HG03095 (cell line): ENCODE measurements at regions not wholly inside any gene's neighbourhood (a gene's known extent, or its start where the extent isn't known, plus 50 kb on each side); places are given as distances from the start of the nearest gene placed in this dataset.
A peak's percentile ranks its signal among the peaks of the same experiment; 100 is the strongest.
"Not testable (repeated sequence)": the region's sequence is repeated elsewhere in the genome, so short reads cannot be mapped to it uniquely, and the experiment has no call there.

ENCODE experiments used
- ATAC-seq: cut with Tn5 transposase; IDR thresholded peaks from one replicate; pipeline ENCODE4 v1.9.1; 2021; ENCODE audit warnings: moderate library complexity; ENCODE audit not compliant: unreplicated experiment

- ATAC-seq = no peak
Observed at GRCh38 chrX:34406580-34406979, 250.5 kb downstream of the TMEM47 start.

GRCh38 chrX:34404386-34405070 lies 252.6 kb downstream of the TMEM47 start:
- ATAC-seq = no peak

DNA sequence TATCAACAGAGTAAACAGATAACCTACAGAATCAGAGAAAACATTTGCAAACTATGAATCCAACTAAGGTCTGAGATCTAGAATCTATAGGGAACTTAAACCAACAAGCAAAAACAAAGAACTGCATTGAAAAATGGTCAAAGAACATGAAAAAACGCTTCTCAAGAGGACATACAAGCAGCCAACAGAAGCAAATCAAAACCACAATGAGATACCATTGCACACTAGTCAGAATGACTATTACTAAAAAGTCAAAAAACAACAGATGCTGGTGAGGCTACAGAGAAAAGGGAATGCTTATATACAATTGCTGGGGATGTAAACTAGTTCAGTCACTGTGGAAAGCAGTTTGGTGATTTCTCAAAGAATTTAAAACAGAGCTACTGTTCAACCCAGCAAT lies 255.7 kb downstream of the TMEM47 start:
- ATAC-seq = no peak

DNA sequence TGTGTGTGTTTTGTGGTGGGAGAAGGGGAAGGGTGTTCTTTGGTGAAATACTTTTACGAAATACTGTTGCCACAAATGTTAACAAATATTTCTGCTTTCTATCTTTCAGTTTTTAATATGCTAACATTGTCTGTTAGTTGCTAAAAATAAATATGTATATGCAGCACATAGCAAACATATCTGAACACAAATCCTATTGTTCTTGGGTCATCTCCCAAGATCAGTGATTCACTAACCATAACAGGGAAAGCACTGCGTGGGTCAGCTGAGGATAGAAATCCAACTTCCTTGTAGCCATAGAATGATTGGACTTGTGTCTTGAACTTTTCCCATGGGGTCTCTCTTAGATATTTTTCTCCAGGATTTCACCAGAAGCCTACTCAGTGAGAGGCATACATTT lies 250.3 kb upstream of the FAM47A start:
- ATAC-seq = no peak

GRCh38 chrX:34381241-34381640 lies 249.1 kb upstream of the FAM47A start:
- no peak for ATAC-seq

DNA sequence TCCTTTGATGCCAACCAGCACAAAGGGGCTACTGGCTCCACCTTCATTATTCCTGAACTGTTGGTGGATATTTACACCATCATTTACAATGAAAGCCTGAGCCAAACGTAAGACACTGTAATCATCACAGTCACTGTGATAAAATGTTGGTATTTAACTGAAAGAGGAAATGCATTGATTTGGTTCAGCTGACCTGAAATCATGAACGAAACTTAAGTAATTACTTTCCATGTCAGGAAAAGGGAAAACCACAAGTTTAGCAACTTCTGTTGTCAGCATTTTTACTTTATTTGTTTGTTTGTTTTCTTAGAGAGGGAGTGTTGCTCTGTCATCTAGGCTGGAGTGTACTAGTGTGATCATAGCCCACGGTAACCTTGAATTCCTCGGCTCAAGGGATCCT lies 247.8 kb upstream of the FAM47A start:
- ATAC-seq = no peak

DNA sequence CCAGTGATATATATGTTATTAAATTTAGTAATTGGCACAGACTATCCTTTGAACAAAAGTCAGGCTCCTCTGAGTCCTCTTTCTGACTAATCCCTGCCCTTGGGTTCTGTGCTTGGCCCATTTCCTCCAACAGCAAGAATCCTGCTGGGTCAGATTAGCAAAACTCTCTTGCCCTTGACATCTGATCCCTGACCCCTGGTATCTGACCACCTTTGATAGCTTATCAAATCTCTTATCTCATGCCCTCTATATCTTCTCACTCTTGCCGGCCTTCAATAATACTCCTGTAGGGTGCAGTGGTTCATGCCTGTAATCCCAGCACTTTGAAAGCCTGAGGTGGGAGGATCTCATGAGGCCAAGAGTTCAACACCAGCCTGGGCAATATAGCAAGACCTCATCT lies 245.5 kb upstream of the FAM47A start:
- ATAC-seq = no peak

- ATAC-seq = no peak
Observed at GRCh38 chrX:34371754-34372153, 239.6 kb upstream of the FAM47A start.

DNA sequence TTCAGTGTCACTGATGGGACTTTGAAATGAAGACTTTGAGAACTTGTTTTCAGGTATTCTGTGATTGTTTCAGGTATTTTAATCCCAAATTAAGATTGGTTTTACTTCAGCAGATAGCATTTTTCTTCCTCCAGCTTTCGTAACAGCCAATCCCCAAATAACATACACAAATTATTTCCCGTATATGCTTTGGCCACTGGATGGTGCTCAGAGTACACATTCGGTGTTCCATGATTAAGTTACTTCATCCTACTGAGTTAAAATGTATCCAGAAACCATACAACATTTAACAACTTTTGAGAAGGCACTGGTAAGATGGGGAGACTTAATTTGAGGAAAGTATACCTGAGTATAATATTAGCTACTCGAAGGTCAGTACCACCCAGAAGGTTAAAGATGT lies 233.4 kb upstream of the FAM47A start:
- no peak for ATAC-seq

GRCh38 chrX:34350561-34351335 lies 218.6 kb upstream of the FAM47A start:
- ATAC-seq = no peak

- ATAC-seq = no peak
Observed at GRCh38 chrX:34343001-34343400, 210.9 kb upstream of the FAM47A start.

GRCh38 chrX:34341814-34342213 lies 209.7 kb upstream of the FAM47A start:
- ATAC-seq = no peak

DNA sequence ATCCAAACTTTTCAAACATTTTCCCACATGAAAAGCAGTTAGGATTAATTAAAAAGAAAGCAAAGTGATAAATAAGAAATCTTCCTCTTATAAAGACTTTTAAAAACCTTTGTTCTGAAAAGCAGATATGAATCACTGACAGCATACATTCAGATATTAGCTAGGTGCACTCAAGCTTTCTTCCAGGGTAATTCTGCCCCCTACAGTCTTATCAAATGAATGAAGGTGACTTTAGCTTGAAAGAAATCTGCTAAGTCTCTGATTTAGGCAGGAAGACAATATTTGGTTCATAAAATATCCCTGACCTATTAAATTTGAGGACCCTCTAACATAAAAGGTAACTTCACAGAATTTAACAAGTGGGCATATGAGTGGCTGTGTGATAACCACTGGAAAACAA lies 209.1 kb upstream of the FAM47A start:
- no peak for ATAC-seq

DNA sequence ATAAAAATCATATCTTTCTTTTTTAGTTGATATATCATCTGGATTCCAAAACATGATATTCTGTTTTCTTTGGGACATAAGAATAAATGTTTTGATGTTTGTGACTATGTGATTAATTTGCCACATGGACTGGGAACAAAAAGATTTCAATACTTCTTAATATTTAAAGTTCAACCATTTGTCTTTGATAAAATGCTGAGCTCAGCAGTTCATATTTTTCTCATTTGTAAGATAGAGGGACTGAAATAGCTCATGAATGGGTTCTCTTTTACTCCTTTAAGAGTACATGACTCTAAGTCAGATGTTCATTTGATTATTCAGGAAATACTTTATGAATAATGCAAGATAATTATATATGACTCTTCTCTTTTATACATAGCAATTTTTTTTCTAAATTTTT lies 205.9 kb upstream of the FAM47A start:
- ATAC-seq = no peak

DNA sequence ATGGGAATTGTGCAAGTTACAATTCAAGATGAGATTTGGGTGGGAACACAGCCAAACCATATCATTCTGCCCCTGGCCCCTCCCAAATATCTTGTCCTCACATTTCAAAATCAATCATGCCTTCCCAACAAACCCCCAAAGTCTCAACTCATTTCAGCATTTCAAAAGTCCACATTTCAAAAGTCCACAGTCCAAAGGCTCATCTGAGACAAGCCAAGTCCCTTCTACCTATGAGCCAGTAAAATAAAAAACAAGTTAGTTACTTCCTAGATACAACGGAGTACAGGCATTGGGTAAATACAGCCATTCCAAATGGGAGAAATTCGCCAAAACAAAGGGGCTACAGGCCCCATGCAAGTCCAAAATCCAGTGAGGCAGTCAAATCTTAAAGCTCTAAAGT lies 203.3 kb upstream of the FAM47A start:
- not testable (repeated sequence) for ATAC-seq

GRCh38 chrX:34332334-34332733 lies 200.2 kb upstream of the FAM47A start:
- no peak for ATAC-seq

- ATAC-seq = no peak
Observed at GRCh38 chrX:34325460-34325859, 193.3 kb upstream of the FAM47A start.

DNA sequence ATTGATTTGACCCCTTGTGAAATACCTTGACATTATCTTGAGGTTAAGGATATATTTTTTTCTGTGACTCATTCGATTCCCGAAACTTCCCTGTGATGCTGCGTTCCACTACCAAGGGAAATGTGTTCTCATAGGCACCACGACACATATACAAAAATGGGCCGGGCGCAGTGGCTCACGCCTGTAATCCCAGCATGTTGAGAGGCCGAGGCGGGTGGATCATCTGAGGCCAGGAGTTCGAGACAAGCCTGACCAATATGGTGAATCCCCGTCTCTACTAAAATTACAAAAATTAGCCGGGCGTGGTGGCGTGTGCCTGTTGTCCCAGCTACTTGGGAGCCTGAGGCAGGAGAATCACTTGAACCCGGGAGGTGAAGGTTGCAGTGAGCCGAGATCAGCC lies 188.3 kb upstream of the FAM47A start:
- not testable (repeated sequence) for ATAC-seq

DNA sequence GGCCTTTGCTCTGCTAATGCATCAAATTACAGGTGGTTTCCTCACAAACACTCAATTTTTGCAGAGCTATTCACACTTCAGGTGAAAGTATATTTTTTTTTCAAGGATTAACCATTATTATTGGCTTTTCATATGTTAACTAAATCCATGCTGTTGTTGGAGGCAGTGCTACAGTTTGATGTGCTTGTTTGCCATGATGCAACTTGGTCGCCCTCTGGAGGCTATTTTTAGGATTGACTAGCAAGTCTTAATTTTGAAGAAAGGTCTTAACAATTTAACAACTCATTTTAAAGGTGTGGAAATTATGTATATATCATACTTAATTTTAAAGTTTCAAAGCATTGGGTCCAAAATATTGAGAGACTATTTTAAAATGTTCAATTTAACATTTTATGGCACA lies 168.8 kb upstream of the FAM47A start:
- peak; percentile 70 for ATAC-seq

- ATAC-seq = no peak
Observed at GRCh38 chrX:34299451-34299967, 167.4 kb upstream of the FAM47A start.

- ATAC-seq = no peak
Observed at GRCh38 chrX:34294665-34295064, 162.6 kb upstream of the FAM47A start.

GRCh38 chrX:34288782-34289181 lies 156.7 kb upstream of the FAM47A start:
- ATAC-seq = no peak
